ENCODE measurements at regions not wholly inside any gene's neighbourhood (a gene's known extent, or its start where the extent isn't known, plus 50 kb on each side); places are given as distances from the start of the nearest gene placed in this dataset.

GRCh38 chr10:60453036-60453435 is 63.4 kb upstream of the ANK3 start:
- TF ChIP-seq CTCF (IDR thresholded peaks at IDR 0.05; ENCODE audit: borderline replicate concordance, extremely low read depth, low read length, poor library complexity, severe bottlenecking) (no peak), EZH2 (IDR thresholded peaks at IDR 0.05; ENCODE audit: borderline replicate concordance, low read depth, low read length, severe bottlenecking) (no peak)
- no peaks in the 10 kb centered on the region for H3K79me2 ChIP-seq (ENCODE audit: insufficient read depth, low read length)
- DNase-seq, result no peak

GRCh38 chr10:60450291-60450690 is 60.6 kb upstream of the ANK3 start:
- TF ChIP-seq CTCF (IDR thresholded peaks at IDR 0.05; ENCODE audit: borderline replicate concordance, extremely low read depth, low read length, poor library complexity, severe bottlenecking) (no peak), EZH2 (IDR thresholded peaks at IDR 0.05; ENCODE audit: borderline replicate concordance, low read depth, low read length, severe bottlenecking) (no peak)
- no peak for DNase-seq
- no peak overlapping the region for H3K27ac ChIP-seq (ENCODE audit: low read length)

More at GRCh38 chr10:60453036-60453435, 63.4 kb upstream of the ANK3 start:
- Histone ChIP-seq H3K9me3 (ENCODE audit: insufficient read depth, low read length, severe bottlenecking) (no peaks in the 10 kb centered on the region), H3K4me1 (ENCODE audit: insufficient read depth, low read length) (no peaks in the 10 kb centered on the region), H3K36me3 (ENCODE audit: insufficient read depth, low read length) (no peaks in the 10 kb centered on the region), H3K4me3 (ENCODE audit: low read depth in 1 of 2, low read length in 2 of 2) (no peak overlapping the region), H3K27me3 (ENCODE audit: insufficient read depth, low read length, poor library complexity) (peaks cover 5% of the 10 kb centered on the region), H4K20me1 (ENCODE audit: insufficient read depth, low read length) (no peaks in the 10 kb centered on the region), H3K27ac (ENCODE audit: low read length) (no peak overlapping the region), H3K4me2 (ENCODE audit: insufficient read depth, low read length) (no peak overlapping the region), H3K9ac (ENCODE audit: low read depth, low read length) (no peak overlapping the region), H2AFZ (ENCODE audit: low read depth, low read length) (no peak overlapping the region)
- no peak for ATAC-seq (ENCODE audit: insufficient read depth, low read depth)

GRCh38 chr10:60448246-60448645 is 58.6 kb upstream of the ANK3 start:
- Histone ChIP-seq H3K9ac (ENCODE audit: low read depth, low read length) (no peak overlapping the region), H3K4me3 (ENCODE audit: low read depth in 1 of 2, low read length in 2 of 2) (no peak overlapping the region), H2AFZ (ENCODE audit: low read depth, low read length) (no peak overlapping the region), H4K20me1 (ENCODE audit: insufficient read depth, low read length) (no peaks in the 10 kb centered on the region), H3K9me3 (ENCODE audit: insufficient read depth, low read length, severe bottlenecking) (no peaks in the 10 kb centered on the region), H3K4me2 (ENCODE audit: insufficient read depth, low read length) (no peak overlapping the region), H3K27me3 (ENCODE audit: insufficient read depth, low read length, poor library complexity) (peaks cover 5% of the 10 kb centered on the region), H3K4me1 (ENCODE audit: insufficient read depth, low read length) (no peaks in the 10 kb centered on the region), H3K27ac (ENCODE audit: low read length) (no peak overlapping the region), H3K36me3 (ENCODE audit: insufficient read depth, low read length) (no peaks in the 10 kb centered on the region), H3K79me2 (ENCODE audit: insufficient read depth, low read length) (no peaks in the 10 kb centered on the region)
- no peak for DNase-seq
- TF ChIP-seq EZH2 (IDR thresholded peaks at IDR 0.05; ENCODE audit: borderline replicate concordance, low read depth, low read length, severe bottlenecking) (no peak), CTCF (IDR thresholded peaks at IDR 0.05; ENCODE audit: borderline replicate concordance, extremely low read depth, low read length, poor library complexity, severe bottlenecking) (no peak)
- no peak for ATAC-seq (ENCODE audit: insufficient read depth, low read depth)

More at GRCh38 chr10:60450291-60450690, 60.6 kb upstream of the ANK3 start:
- no peaks in the 10 kb centered on the region for H3K9me3 ChIP-seq (ENCODE audit: insufficient read depth, low read length, severe bottlenecking)
- H4K20me1 ChIP-seq (ENCODE audit: insufficient read depth, low read length), result no peaks in the 10 kb centered on the region
- no peak overlapping the region for H3K4me2 ChIP-seq (ENCODE audit: insufficient read depth, low read length)
- no peaks in the 10 kb centered on the region for H3K36me3 ChIP-seq (ENCODE audit: insufficient read depth, low read length)
- H3K79me2 ChIP-seq (ENCODE audit: insufficient read depth, low read length), result no peaks in the 10 kb centered on the region
- no peaks in the 10 kb centered on the region for H3K4me1 ChIP-seq (ENCODE audit: insufficient read depth, low read length)
- H3K27me3 ChIP-seq (ENCODE audit: insufficient read depth, low read length, poor library complexity), result peaks cover 5% of the 10 kb centered on the region
- H3K9ac ChIP-seq (ENCODE audit: low read depth, low read length), result no peak overlapping the region
- no peak overlapping the region for H2AFZ ChIP-seq (ENCODE audit: low read depth, low read length)
- no peak for ATAC-seq (ENCODE audit: insufficient read depth, low read depth)
- no peak overlapping the region for H3K4me3 ChIP-seq (ENCODE audit: low read depth in 1 of 2, low read length in 2 of 2)

- ATAC-seq (ENCODE audit: insufficient read depth, low read depth) (no peak), DNase-seq (no peak)
- no peaks in the 10 kb centered on the region for H3K9me3 ChIP-seq (ENCODE audit: insufficient read depth, low read length, severe bottlenecking)
- H3K27me3 ChIP-seq (ENCODE audit: insufficient read depth, low read length, poor library complexity), result peaks cover 5% of the 10 kb centered on the region
- no peaks in the 10 kb centered on the region for H4K20me1 ChIP-seq (ENCODE audit: insufficient read depth, low read length)
- H3K4me2 ChIP-seq (ENCODE audit: insufficient read depth, low read length), result no peak overlapping the region
- TF ChIP-seq EZH2 (IDR thresholded peaks at IDR 0.05; ENCODE audit: borderline replicate concordance, low read depth, low read length, severe bottlenecking) (no peak), CTCF (IDR thresholded peaks at IDR 0.05; ENCODE audit: borderline replicate concordance, extremely low read depth, low read length, poor library complexity, severe bottlenecking) (no peak)
- H3K4me1 ChIP-seq (ENCODE audit: insufficient read depth, low read length), result no peaks in the 10 kb centered on the region
- H3K79me2 ChIP-seq (ENCODE audit: insufficient read depth, low read length), result no peaks in the 10 kb centered on the region
- no peaks in the 10 kb centered on the region for H3K36me3 ChIP-seq (ENCODE audit: insufficient read depth, low read length)
- H3K27ac ChIP-seq (ENCODE audit: low read length), result no peak overlapping the region
- no peak overlapping the region for H3K4me3 ChIP-seq (ENCODE audit: low read depth in 1 of 2, low read length in 2 of 2)
- no peak overlapping the region for H2AFZ ChIP-seq (ENCODE audit: low read depth, low read length)
- H3K9ac ChIP-seq (ENCODE audit: low read depth, low read length), result no peak overlapping the region
These were observed 57.2 kb upstream of the ANK3 start for GRCh38 chr10:60446851-60447250.

All from DND-41 (cell line).